ENCODE measurements at regions not wholly inside any gene's neighbourhood (a gene's known extent, or its start where the extent isn't known, plus 50 kb on each side); places are given as distances from the start of the nearest gene placed in this dataset.

- no peak for TF ChIP-seq RFX5 (IDR thresholded peaks at IDR 0.05; ENCODE audit: low read depth, low read length)
- TF ChIP-seq POLR2A (IDR thresholded peaks at IDR 0.05; ENCODE audit: low read depth, low read length), result no peak
- no peak for TF ChIP-seq CTCF (conservative IDR thresholded peaks at IDR 0.05; ENCODE audit: low read depth, low read length)
- no peak for TF ChIP-seq MXI1 (IDR thresholded peaks at IDR 0.05; ENCODE audit: borderline replicate concordance, low read depth, low read length)
- no peak for TF ChIP-seq CHD1 (IDR thresholded peaks at IDR 0.05; ENCODE audit: low read depth, low read length)
- TF ChIP-seq RCOR1 (IDR thresholded peaks at IDR 0.05; ENCODE audit: insufficient replicate concordance, low read length), result no peak
Measured at GRCh38 chr10:36170943-36171501, 528.9 kb upstream of the FZD8 start.

Measured in IMR-90 (cell line).